ENCODE measurements at regions not wholly inside any gene's neighbourhood (a gene's known extent, or its start where the extent isn't known, plus 50 kb on each side); places are given as distances from the start of the nearest gene placed in this dataset.

DNA sequence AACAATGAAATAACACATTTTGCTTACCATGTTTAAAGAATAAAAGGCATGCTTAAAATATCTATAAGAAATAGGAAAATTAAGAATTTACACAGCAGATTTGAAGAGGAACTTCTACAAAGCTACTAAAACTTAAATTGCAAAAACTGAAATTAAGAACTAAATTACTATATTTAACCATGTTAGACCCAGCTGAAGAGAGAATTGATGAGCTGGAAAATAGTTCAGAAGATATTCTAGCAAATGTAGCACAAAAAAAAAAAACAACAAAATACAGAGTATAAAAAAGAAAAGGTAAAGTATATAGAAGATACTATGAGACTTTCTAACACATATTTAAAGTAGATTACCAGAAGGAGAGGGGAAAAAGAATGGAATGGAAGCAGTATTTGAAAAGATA lies 82.8 kb upstream of the ST6GALNAC5 start:
- Histone ChIP-seq H2AFZ (ENCODE audit: low read length) (no peak overlapping the region), H3K9me2 (ENCODE audit: insufficient read depth, low read length) (no peaks in the 10 kb centered on the region), H3K27ac (ENCODE audit: low read depth, low read length, poor library complexity, severe bottlenecking) (no peak overlapping the region), H3K4me2 (ENCODE audit: low read length) (no peak overlapping the region), H3K79me2 (ENCODE audit: insufficient read depth, low read depth, low read length) (no peaks in the 10 kb centered on the region), H3K4me3 (ENCODE audit: low read depth, low read length, poor library complexity, severe bottlenecking) (no peak overlapping the region), H3K4me1 (ENCODE audit: insufficient read depth, low read length, poor library complexity, severe bottlenecking) (no peaks in the 10 kb centered on the region), H3K9me3 (ENCODE audit: low read length) (no peaks in the 10 kb centered on the region), H3K36me3 (ENCODE audit: insufficient read depth, low read length) (no peaks in the 10 kb centered on the region), H4K20me1 (ENCODE audit: insufficient read depth, low read length) (no peaks in the 10 kb centered on the region)
- ChIA-PET POLR2A (interaction anchor here (0.6 kb wide), 1 partner anchor 387 kb away, joined by 4 read pairs; no protein-coding TSS in a partner anchor), CTCF (ENCODE audit: unreplicated experiment) (no interaction called here)
- TF ChIP-seq EZH2phosphoT487 (IDR thresholded peaks at IDR 0.05; ENCODE audit: borderline replicate concordance, low read depth, low read length), result no peak
- TF ChIP-seq, protein P1, sequence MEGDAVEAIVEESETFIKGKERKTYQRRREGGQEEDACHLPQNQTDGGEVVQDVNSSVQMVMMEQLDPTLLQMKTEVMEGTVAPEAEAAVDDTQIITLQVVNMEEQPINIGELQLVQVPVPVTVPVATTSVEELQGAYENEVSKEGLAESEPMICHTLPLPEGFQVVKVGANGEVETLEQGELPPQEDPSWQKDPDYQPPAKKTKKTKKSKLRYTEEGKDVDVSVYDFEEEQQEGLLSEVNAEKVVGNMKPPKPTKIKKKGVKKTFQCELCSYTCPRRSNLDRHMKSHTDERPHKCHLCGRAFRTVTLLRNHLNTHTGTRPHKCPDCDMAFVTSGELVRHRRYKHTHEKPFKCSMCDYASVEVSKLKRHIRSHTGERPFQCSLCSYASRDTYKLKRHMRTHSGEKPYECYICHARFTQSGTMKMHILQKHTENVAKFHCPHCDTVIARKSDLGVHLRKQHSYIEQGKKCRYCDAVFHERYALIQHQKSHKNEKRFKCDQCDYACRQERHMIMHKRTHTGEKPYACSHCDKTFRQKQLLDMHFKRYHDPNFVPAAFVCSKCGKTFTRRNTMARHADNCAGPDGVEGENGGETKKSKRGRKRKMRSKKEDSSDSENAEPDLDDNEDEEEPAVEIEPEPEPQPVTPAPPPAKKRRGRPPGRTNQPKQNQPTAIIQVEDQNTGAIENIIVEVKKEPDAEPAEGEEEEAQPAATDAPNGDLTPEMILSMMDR (conservative IDR thresholded peaks at IDR 0.05; ENCODE audit: low read length), result no peak
- no peak for DNase-seq (ENCODE audit: low spot score)
- BruUV-seq (replicated peaks), result no TSS peak
- intact Hi-C loops (cut with micrococcal nuclease; ENCODE audit: unreplicated experiment), result no loop called here

DNA sequence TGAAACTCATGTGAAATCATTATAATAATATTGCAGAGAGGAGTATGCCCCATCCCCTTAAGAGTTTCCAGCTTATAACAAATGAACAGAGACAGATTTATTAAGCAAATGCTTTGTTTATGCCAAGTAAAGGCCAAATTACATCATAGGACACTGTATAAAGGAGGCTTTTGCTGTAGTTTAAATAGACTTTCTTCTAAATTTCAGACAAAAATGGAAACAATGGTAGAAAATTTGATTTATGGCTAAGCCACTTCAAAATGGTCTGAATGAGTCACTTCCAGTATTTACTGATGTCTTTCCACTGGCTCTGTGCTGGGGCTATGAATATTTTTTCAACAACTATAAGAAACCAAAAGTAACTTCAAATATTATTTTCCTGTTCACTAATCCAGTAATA lies 81.1 kb upstream of the ST6GALNAC5 start:
- CTCF ChIA-PET (ENCODE audit: unreplicated experiment), result no interaction called here
- Histone ChIP-seq H3K27ac (ENCODE audit: low read depth, low read length, poor library complexity, severe bottlenecking) (no peak overlapping the region), H2AFZ (ENCODE audit: low read length) (no peak overlapping the region), H3K4me3 (ENCODE audit: low read depth, low read length, poor library complexity, severe bottlenecking) (no peak overlapping the region), H3K79me2 (ENCODE audit: insufficient read depth, low read depth, low read length) (no peaks in the 10 kb centered on the region), H4K20me1 (ENCODE audit: insufficient read depth, low read length) (no peaks in the 10 kb centered on the region), H3K4me1 (ENCODE audit: insufficient read depth, low read length, poor library complexity, severe bottlenecking) (no peaks in the 10 kb centered on the region), H3K9me2 (ENCODE audit: insufficient read depth, low read length) (no peaks in the 10 kb centered on the region), H3K9me3 (ENCODE audit: low read length) (no peaks in the 10 kb centered on the region), H3K4me2 (ENCODE audit: low read length) (no peak overlapping the region), H3K36me3 (ENCODE audit: insufficient read depth, low read length) (no peaks in the 10 kb centered on the region)
- BruUV-seq (replicated peaks), result no TSS peak
- DNase-seq (ENCODE audit: low spot score), result no peak
- POLR2A ChIA-PET, result no interaction called here
- intact Hi-C loops (cut with micrococcal nuclease; ENCODE audit: unreplicated experiment), result no loop called here
- no peak for TF ChIP-seq EZH2phosphoT487 (IDR thresholded peaks at IDR 0.05; ENCODE audit: borderline replicate concordance, low read depth, low read length)
- TF ChIP-seq, protein P1 (conservative IDR thresholded peaks at IDR 0.05; ENCODE audit: low read length), result no peak

DNA sequence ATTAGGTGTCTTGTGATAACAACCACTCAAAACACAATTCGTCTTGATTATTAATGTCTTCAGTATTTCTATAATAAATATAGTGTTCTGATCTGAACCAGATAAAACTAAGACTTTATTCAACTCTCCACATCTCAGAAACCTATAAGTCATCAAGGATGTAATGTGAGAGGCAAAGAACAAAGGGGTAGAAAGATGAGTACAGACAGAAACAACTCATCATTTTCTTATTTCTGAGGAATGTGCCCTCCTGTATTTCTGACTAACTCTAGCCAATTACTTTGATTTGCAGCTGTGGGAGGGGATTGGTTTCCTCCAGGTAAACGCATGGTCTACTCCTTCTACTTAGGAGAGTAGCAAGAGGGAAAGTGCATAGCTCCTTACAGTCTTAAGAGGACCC lies 73.7 kb upstream of the ST6GALNAC5 start:
- POLR2A ChIA-PET, result no interaction called here
- no TSS peak for BruUV-seq (replicated peaks)

More for the DNA sequence above, 73.7 kb upstream of the ST6GALNAC5 start:
- intact Hi-C loops (cut with micrococcal nuclease; ENCODE audit: unreplicated experiment), result no loop called here
- Histone ChIP-seq H3K9me2 (ENCODE audit: insufficient read depth, low read length) (no peaks in the 10 kb centered on the region), H3K4me1 (ENCODE audit: insufficient read depth, low read length, poor library complexity, severe bottlenecking) (no peaks in the 10 kb centered on the region), H3K79me2 (ENCODE audit: insufficient read depth, low read depth, low read length) (no peaks in the 10 kb centered on the region), H3K27ac (ENCODE audit: low read depth, low read length, poor library complexity, severe bottlenecking) (no peak overlapping the region), H3K4me3 (ENCODE audit: low read depth, low read length, poor library complexity, severe bottlenecking) (no peak overlapping the region), H3K36me3 (ENCODE audit: insufficient read depth, low read length) (no peaks in the 10 kb centered on the region), H3K9me3 (ENCODE audit: low read length) (no peaks in the 10 kb centered on the region), H3K4me2 (ENCODE audit: low read length) (no peak overlapping the region), H2AFZ (ENCODE audit: low read length) (no peak overlapping the region), H4K20me1 (ENCODE audit: insufficient read depth, low read length) (no peaks in the 10 kb centered on the region)
- TF ChIP-seq, protein P1 (conservative IDR thresholded peaks at IDR 0.05; ENCODE audit: low read length), result no peak
- TF ChIP-seq EZH2phosphoT487 (IDR thresholded peaks at IDR 0.05; ENCODE audit: borderline replicate concordance, low read depth, low read length), result no peak
- DNase-seq (ENCODE audit: low spot score), result no peak
- CTCF ChIA-PET (ENCODE audit: unreplicated experiment), result no interaction called here

Measured in OCI-LY7 (cell line).